A549 (cell line): ENCODE measurements at regions not wholly inside any gene's neighbourhood (a gene's known extent, or its start where the extent isn't known, plus 50 kb on each side); places are given as distances from the start of the nearest gene placed in this dataset.

Experiments used
- ATAC-seq, 2 experiments: fragments of 200-7000 bp in 1 of 2; fragments of >200 bp in 1 of 2; cut with Nextera tagmentation in 1 of 2; cut with Tn5 transposase in 1 of 2; 3 replicates each; pipeline versions ENCODE4 v1.8.0 to v1.9.1; 2018 to 2020; ENCODE audit warnings: mild to moderate bottlenecking in 1 of 2, moderate library complexity in 1 of 2
- CTCF ChIA-PET: fragments of 300-600 bp; sonication (Branson Sonifier 250); formaldehyde crosslinking; extraction: SDS; loops from one replicate; lab custom pipeline; 2021; ENCODE audit warnings: antibody characterized with exemption, inconsistent platforms; lab: Yijun Ruan, JAX
- POLR2A ChIA-PET: fragments of 350-600 bp; formaldehyde crosslinking; extraction: SDS; loops from one replicate; lab custom pipeline; 2021; ENCODE audit warnings: antibody characterized with exemption, inconsistent platforms; lab: Yijun Ruan, JAX
- DNase-seq, 2 experiments: peaks; one replicate each; pipeline versions ENCODE4 v3.0.0 to v3.0.0-alpha.2; 2011 to 2016; ENCODE audit warnings: low read depth in 1 of 2, low spot score in 1 of 2
- FAIRE-seq: peaks from 2 replicates; lab custom pipeline; 2011; peaks lifted over from hg19 to GRCh38; lab: Jason Lieb, UNC
- H3K27ac ChIP-seq, 2 experiments: fragments of >200 bp; sonication (Bioruptor Twin); formaldehyde crosslinking; 3 replicates each; pipeline ENCODE4 v1.5.1; 2016 to 2017
- H3K4me1 ChIP-seq: fragments of >200 bp; sonication (Bioruptor Twin); formaldehyde crosslinking; 3 replicates; pipeline ENCODE4 v1.6.1; 2016
- H3K4me2 ChIP-seq: fragments of >200 bp; sonication (Bioruptor Twin); formaldehyde crosslinking; 3 replicates; pipeline ENCODE4 v1.6.1; 2016
- H3K4me3 ChIP-seq: fragments of >200 bp; sonication (Bioruptor Twin); formaldehyde crosslinking; 3 replicates; pipeline ENCODE4 v1.5.1; 2016
- H3K9me3 ChIP-seq: fragments of >200 bp; sonication (Bioruptor Twin); formaldehyde crosslinking; 3 replicates; pipeline ENCODE4 v1.6.1; 2016
- ATOH8 ChIP-seq: fragments of 250-450 bp; sonication (Bioruptor Pico); IDR thresholded peaks from 2 replicates; pipeline ENCODE4 v1.5.0; 2020; ENCODE audit warnings: low read depth, mild to moderate bottlenecking, moderate library complexity
- BCL3 ChIP-seq: fragments of >200 bp; sonication (Bioruptor Twin); formaldehyde crosslinking; IDR thresholded peaks from 3 replicates; pipeline ENCODE4 v1.6.1; 2016
- BHLHE40 ChIP-seq: IDR thresholded peaks from 2 replicates; pipeline ENCODE4 v1.6.1; 2012; ENCODE audit warnings: low read depth, low read length, inconsistent platforms
- CHD2 ChIP-seq: fragments of 150-350 bp; IDR thresholded peaks from 2 replicates; pipeline ENCODE4 v1.6.1; 2014; ENCODE audit warnings: low read length; ENCODE audit not compliant: partially characterized antibody
- CTCF ChIP-seq: fragments of >200 bp; sonication (Bioruptor Twin); formaldehyde crosslinking; IDR thresholded peaks from 3 replicates; pipeline ENCODE4 v1.5.1; 2016
- EHMT2 ChIP-seq: fragments of 200-600 bp; sonication (generic); IDR thresholded peaks from 2 replicates; pipeline ENCODE4 v1.6.1; 2016; ENCODE audit warnings: antibody characterized with exemption, low read depth, mild to moderate bottlenecking, moderate library complexity
- EP300 ChIP-seq, 2 experiments: fragments of >200 bp; sonication (Bioruptor Twin); formaldehyde crosslinking; IDR thresholded peaks; 2 replicates in 1 of 2; 3 replicates in 1 of 2; pipeline ENCODE4 v1.6.1; 2016 to 2017
- FOSB ChIP-seq: fragments of 250-450 bp; sonication (Bioruptor Pico); IDR thresholded peaks from 2 replicates; pipeline ENCODE4 v1.5.0; 2020; ENCODE audit warnings: mild to moderate bottlenecking, moderate library complexity
- FOXS1 ChIP-seq: fragments of 250-450 bp; sonication (Bioruptor Pico); IDR thresholded peaks from 2 replicates; pipeline ENCODE4 v1.5.0; 2020; ENCODE audit warnings: mild to moderate bottlenecking, moderate library complexity
- HES2 ChIP-seq: fragments of >200 bp; sonication (Bioruptor Twin); formaldehyde crosslinking; IDR thresholded peaks from 2 replicates; pipeline ENCODE4 v1.6.1; 2016
- HOXA7 ChIP-seq: fragments of 250-450 bp; sonication (Bioruptor Pico); IDR thresholded peaks from 2 replicates; pipeline ENCODE4 v1.5.0; 2020; ENCODE audit warnings: mild to moderate bottlenecking, moderate library complexity
- JUN ChIP-seq, 2 experiments: fragments of >200 bp; sonication (Bioruptor Twin); formaldehyde crosslinking; IDR thresholded peaks; 2 replicates in 1 of 2; 3 replicates in 1 of 2; pipeline ENCODE4 v1.6.1; 2016 to 2017
- JUNB ChIP-seq: fragments of >200 bp; sonication (Bioruptor Twin); formaldehyde crosslinking; IDR thresholded peaks from 2 replicates; pipeline ENCODE4 v1.6.1; 2016
- KDM5A ChIP-seq: fragments of 200-600 bp; sonication (generic); IDR thresholded peaks from 2 replicates; pipeline ENCODE4 v1.6.1; 2016; ENCODE audit warnings: antibody characterized with exemption, mild to moderate bottlenecking
- MAZ ChIP-seq: fragments of 150-350 bp; IDR thresholded peaks from 2 replicates; pipeline ENCODE4 v1.6.1; 2014; ENCODE audit warnings: antibody characterized with exemption, low read depth, low read length, borderline replicate concordance
- MYC ChIP-seq: IDR thresholded peaks from 2 replicates; pipeline ENCODE4 v1.6.1; 2012; ENCODE audit warnings: mild to moderate bottlenecking, inconsistent platforms, low read length, improper control_type of control experiment, borderline replicate concordance
- NFE2L2 ChIP-seq: fragments of 150-350 bp; conservative IDR thresholded peaks from 2 replicates; pipeline ENCODE4 v1.6.1; 2014; ENCODE audit warnings: low read length
- NPAS2 ChIP-seq: fragments of 250-450 bp; sonication (Bioruptor Pico); IDR thresholded peaks from 2 replicates; pipeline ENCODE4 v1.8.0; 2022; ENCODE audit warnings: mild to moderate bottlenecking, moderate library complexity, borderline replicate concordance
- NR3C1 ChIP-seq: fragments of >200 bp; sonication (Bioruptor Twin); formaldehyde crosslinking; IDR thresholded peaks from 3 replicates; pipeline ENCODE4 v1.6.1; 2017
- PBX3 ChIP-seq: IDR thresholded peaks from 2 replicates; pipeline ENCODE4 v1.6.1; 2012
- RARB ChIP-seq: fragments of 250-450 bp; sonication (Bioruptor Pico); IDR thresholded peaks from 2 replicates; pipeline ENCODE4 v1.8.0; 2021; ENCODE audit warnings: mild to moderate bottlenecking, moderate library complexity
- RFX5 ChIP-seq: fragments of 450-650 bp; IDR thresholded peaks from 2 replicates; pipeline ENCODE4 v1.7.1; 2014; ENCODE audit warnings: antibody characterized with exemption, mild to moderate bottlenecking, moderate library complexity
- RNF2 ChIP-seq: fragments of 200-600 bp; sonication (generic); IDR thresholded peaks from 2 replicates; pipeline ENCODE4 v1.6.1; 2016; ENCODE audit warnings: low read depth, mild to moderate bottlenecking, antibody characterized with exemption, moderate library complexity, borderline replicate concordance
- TP53 ChIP-seq: fragments of 250-450 bp; sonication (Bioruptor Pico); IDR thresholded peaks from 2 replicates; pipeline ENCODE4 v1.5.0; 2021; ENCODE audit warnings: mild to moderate bottlenecking, moderate library complexity
- ZFP36 ChIP-seq: fragments of 450-650 bp; IDR thresholded peaks from 2 replicates; pipeline ENCODE4 v1.6.1; 2014; ENCODE audit warnings: borderline replicate concordance; ENCODE audit not compliant: partially characterized antibody
- ZNF302 ChIP-seq: fragments of 250-450 bp; sonication (Bioruptor Pico); IDR thresholded peaks from 2 replicates; pipeline ENCODE4 v1.9.0; 2021; ENCODE audit warnings: inconsistent platforms, mild to moderate bottlenecking, moderate library complexity
- WGBS: methylation state at CpG from one replicate; pipeline ENCODE4 v1.1.6; 2017; ENCODE audit errors: missing lambda C conversion rate; 5-methylcytosine and 5-hydroxymethylcytosine counted together
- TF ChIP-seq, protein P1 (sequence below): IDR thresholded peaks from 2 replicates; pipeline ENCODE4 v1.6.1; 2012; ENCODE audit warnings: low read depth, borderline replicate concordance

DNA sequence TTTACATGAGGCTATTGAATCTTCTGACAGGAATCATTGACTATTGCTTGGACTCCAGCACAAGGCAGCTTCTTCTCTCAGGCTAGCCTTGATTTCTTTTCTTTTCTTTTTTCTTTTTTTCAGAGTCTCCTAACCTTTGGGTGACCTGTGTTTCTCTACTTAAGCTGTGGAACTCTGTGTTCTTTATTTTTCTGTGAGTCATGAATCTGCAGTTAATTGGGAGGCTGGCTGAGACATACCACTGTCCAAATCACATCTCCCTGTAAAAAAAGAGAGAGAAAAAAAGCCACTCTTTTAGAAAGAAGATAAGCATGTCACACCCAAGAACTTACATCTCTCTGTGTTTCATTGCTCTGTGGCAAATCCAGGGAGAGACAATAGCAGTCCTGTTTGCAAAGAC is 681.2 kb upstream of the TSPY4 start:
- no peaks in the 10 kb centered on the region for H3K4me1 ChIP-seq
- no peaks in the 10 kb centered on the region for H3K9me3 ChIP-seq
- ChIA-PET CTCF (no interaction called here), POLR2A (no interaction called here)
- H3K4me3 ChIP-seq: no peak overlapping the region
- DNase-seq: no peak
- ATAC-seq: no peak
- no peak for FAIRE-seq
- H3K4me2 ChIP-seq: no peak overlapping the region
- no peak for TF ChIP-seq BHLHE40
- TF ChIP-seq, protein P1, sequence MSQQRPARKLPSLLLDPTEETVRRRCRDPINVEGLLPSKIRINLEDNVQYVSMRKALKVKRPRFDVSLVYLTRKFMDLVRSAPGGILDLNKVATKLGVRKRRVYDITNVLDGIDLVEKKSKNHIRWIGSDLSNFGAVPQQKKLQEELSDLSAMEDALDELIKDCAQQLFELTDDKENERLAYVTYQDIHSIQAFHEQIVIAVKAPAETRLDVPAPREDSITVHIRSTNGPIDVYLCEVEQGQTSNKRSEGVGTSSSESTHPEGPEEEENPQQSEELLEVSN: no peak
- no peak for TF ChIP-seq RFX5
- TF ChIP-seq FOXS1 (CRISPR knock-in tag): no peak
- no peak for TF ChIP-seq ZNF302
- no peak for TF ChIP-seq MAZ
- TF ChIP-seq EP300 (IDR thresholded peaks at IDR 0.05): no peak
- TF ChIP-seq MYC: no peak
- no peak for TF ChIP-seq TP53
- no peak for TF ChIP-seq HES2
- TF ChIP-seq EHMT2: no peak
- no peak for TF ChIP-seq CTCF
- TF ChIP-seq KDM5A: no peak
- TF ChIP-seq NFE2L2: no peak
- TF ChIP-seq CHD2: no peak
- no peak for TF ChIP-seq JUNB
- no peak for TF ChIP-seq ZFP36
- no peak overlapping the region for H3K27ac ChIP-seq

DNA sequence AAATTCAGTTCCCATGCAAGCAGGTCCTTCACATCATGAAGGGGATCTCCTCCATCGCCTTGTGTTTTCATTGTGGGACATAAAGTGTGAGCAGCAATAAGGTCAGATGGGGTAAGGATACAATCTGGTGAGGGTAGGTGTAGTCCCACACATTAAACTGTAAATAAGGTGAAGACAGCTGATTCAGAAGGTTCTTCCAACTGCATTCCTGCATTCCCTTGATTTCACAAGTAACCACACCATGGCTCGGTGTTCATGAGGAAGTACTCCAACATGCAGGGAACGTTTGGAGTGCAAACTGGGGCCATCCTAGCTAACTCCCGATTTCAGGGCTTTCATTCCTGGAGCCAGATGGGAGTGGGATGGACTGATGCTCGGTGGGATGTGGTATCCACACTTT is 680.7 kb upstream of the TSPY4 start:
- no peak overlapping the region for H3K4me2 ChIP-seq
- ChIA-PET POLR2A (no interaction called here), CTCF (no interaction called here)
- DNase-seq: no peak
- TF ChIP-seq MAZ: no peak
- H3K27ac ChIP-seq: no peak overlapping the region
- ATAC-seq: no peak
- 0% methylated on average over 2 of the region's 5 CpGs for WGBS
- no peak for FAIRE-seq
- no peaks in the 10 kb centered on the region for H3K4me1 ChIP-seq
- no peaks in the 10 kb centered on the region for H3K9me3 ChIP-seq
- H3K4me3 ChIP-seq: no peak overlapping the region

DNA sequence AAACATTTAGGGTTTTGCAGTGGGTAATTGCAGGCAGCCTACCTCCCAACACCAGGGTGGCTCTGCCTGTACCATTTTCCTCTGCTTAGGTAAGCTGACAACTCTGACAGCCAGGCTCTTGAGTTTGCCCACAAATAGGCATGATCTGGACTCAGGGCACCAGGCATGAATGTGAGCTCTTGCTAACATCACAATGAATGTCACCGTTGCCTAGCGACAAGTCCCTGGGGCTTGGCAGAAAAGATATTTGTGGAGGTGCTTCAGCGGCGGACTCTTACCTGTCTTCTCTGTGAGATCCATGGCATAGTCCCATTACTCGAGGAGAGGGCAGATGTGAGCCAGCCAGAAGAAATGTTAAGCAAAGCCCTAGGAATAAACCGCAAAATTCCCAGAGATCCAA is 677.5 kb upstream of the TSPY4 start:
- Histone ChIP-seq H3K27ac (no peak overlapping the region), H3K9me3 (no peaks in the 10 kb centered on the region), H3K4me2 (no peak overlapping the region), H3K4me1 (no peaks in the 10 kb centered on the region), H3K4me3 (no peak overlapping the region)
- ChIA-PET CTCF (no interaction called here), POLR2A (no interaction called here)
- TF ChIP-seq PBX3: no peak
- no peak for TF ChIP-seq HOXA7 (CRISPR knock-in tag)
- TF ChIP-seq RNF2: no peak
- TF ChIP-seq ATOH8 (CRISPR knock-in tag): no peak
- no peak for TF ChIP-seq NPAS2 (CRISPR knock-in tag)
- no peak for TF ChIP-seq HES2
- TF ChIP-seq NR3C1: no peak
- no peak for TF ChIP-seq MAZ
- no peak for TF ChIP-seq FOSB (CRISPR knock-in tag)
- TF ChIP-seq RARB (CRISPR knock-in tag): no peak
- no peak for TF ChIP-seq JUN (IDR thresholded peaks at IDR 0.05)
- no peak for TF ChIP-seq BCL3
- no peak for TF ChIP-seq MYC
- DNase-seq (no peak), FAIRE-seq (no peak), ATAC-seq (no peak)
- 60% methylated on average over 6 of the region's 6 CpGs for WGBS
